RWPE2 (cell line): ENCODE measurements at regions not wholly inside any gene's neighbourhood (a gene's known extent, or its start where the extent isn't known, plus 50 kb on each side); places are given as distances from the start of the nearest gene placed in this dataset.

Source experiments
- ATAC-seq: fragments of 200-7000 bp; cut with Tn5 transposase; 3 replicates; pipeline ENCODE4 v1.9.1; 2021; ENCODE audit warnings: low read depth
- DNase-seq: peaks from one replicate; pipeline ENCODE4 v3.0.0-alpha.2; 2020; ENCODE audit warnings: low spot score
- H3K27ac ChIP-seq: fragments of 450-650 bp; 2 replicates; pipeline ENCODE4 v1.5.1; 2017; ENCODE audit warnings: mild to moderate bottlenecking; ENCODE audit not compliant: poor library complexity, severe bottlenecking
- H3K27me3 ChIP-seq: fragments of 250-450 bp; sonication (Bioruptor Pico); 2 replicates; pipeline ENCODE4 v1.5.1; 2021; ENCODE audit warnings: mild to moderate bottlenecking, moderate library complexity; ENCODE audit not compliant: insufficient read depth, poor library complexity, severe bottlenecking
- H3K36me3 ChIP-seq: fragments of 250-450 bp; sonication (Bioruptor Pico); 2 replicates; pipeline ENCODE4 v1.5.1; 2020; ENCODE audit warnings: low read depth, mild to moderate bottlenecking, moderate library complexity
- H3K4me1 ChIP-seq: fragments of 250-450 bp; sonication (Bioruptor Pico); 2 replicates; pipeline ENCODE4 v1.5.1; 2021; ENCODE audit warnings: mild to moderate bottlenecking, moderate library complexity; ENCODE audit not compliant: insufficient read depth, poor library complexity, severe bottlenecking
- H3K4me3 ChIP-seq: fragments of 250-450 bp; sonication (Bioruptor Pico); 2 replicates; pipeline ENCODE4 v1.5.1; 2021; ENCODE audit warnings: mild to moderate bottlenecking, moderate library complexity; ENCODE audit not compliant: severe bottlenecking
- H3K9me3 ChIP-seq: fragments of 250-450 bp; sonication (Bioruptor Pico); 2 replicates; pipeline ENCODE4 v1.5.1; 2021; ENCODE audit warnings: mild to moderate bottlenecking, moderate library complexity; ENCODE audit not compliant: severe bottlenecking
- TF ChIP-seq, protein P1 (sequence below): fragments of 450-650 bp; IDR thresholded peaks from one replicate; pipeline ENCODE4 v1.5.1; 2017; ENCODE audit warnings: mild to moderate bottlenecking, moderate library complexity; ENCODE audit not compliant: poor library complexity, severe bottlenecking

- TF ChIP-seq, protein P1, sequence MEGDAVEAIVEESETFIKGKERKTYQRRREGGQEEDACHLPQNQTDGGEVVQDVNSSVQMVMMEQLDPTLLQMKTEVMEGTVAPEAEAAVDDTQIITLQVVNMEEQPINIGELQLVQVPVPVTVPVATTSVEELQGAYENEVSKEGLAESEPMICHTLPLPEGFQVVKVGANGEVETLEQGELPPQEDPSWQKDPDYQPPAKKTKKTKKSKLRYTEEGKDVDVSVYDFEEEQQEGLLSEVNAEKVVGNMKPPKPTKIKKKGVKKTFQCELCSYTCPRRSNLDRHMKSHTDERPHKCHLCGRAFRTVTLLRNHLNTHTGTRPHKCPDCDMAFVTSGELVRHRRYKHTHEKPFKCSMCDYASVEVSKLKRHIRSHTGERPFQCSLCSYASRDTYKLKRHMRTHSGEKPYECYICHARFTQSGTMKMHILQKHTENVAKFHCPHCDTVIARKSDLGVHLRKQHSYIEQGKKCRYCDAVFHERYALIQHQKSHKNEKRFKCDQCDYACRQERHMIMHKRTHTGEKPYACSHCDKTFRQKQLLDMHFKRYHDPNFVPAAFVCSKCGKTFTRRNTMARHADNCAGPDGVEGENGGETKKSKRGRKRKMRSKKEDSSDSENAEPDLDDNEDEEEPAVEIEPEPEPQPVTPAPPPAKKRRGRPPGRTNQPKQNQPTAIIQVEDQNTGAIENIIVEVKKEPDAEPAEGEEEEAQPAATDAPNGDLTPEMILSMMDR = no peak
- ATAC-seq (no peak), DNase-seq (no peak)
- H3K36me3 ChIP-seq = no peaks in the 10 kb centered on the region
- no peaks in the 10 kb centered on the region for H3K27me3 ChIP-seq
- H3K4me3 ChIP-seq = no peak overlapping the region
- H3K9me3 ChIP-seq = no peaks in the 10 kb centered on the region
- no peaks in the 10 kb centered on the region for H3K4me1 ChIP-seq
- H3K27ac ChIP-seq = no peak overlapping the region
Measured at GRCh38 chr6:74567281-74567922, 638.5 kb downstream of the COL12A1 start.

DNA sequence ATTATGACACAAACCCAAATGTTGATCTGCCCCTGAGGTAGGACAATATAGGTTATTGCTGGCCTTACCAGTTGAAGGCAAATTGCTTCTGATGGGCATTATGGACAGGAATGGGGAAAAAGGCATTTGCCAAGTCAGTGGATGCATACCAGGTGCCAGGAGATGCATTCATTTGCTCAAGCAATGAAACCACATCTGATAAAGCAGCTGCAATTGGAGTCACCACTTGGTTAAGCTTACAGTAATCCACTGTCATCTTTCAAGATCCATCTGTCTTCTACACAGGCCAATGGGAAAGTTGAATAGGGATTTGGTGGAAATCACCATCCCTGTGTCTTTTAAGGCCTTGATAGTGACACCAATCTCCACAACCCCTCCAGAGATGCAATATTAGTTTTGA is 648.6 kb downstream of the COL12A1 start:
- Histone ChIP-seq H3K4me3 (no peak overlapping the region), H3K27me3 (no peaks in the 10 kb centered on the region), H3K36me3 (no peaks in the 10 kb centered on the region), H3K27ac (no peak overlapping the region), H3K9me3 (no peaks in the 10 kb centered on the region), H3K4me1 (no peaks in the 10 kb centered on the region)
- TF ChIP-seq, protein P1 = no peak
- ATAC-seq (no peak), DNase-seq (no peak)

- Histone ChIP-seq H3K9me3 (no peaks in the 10 kb centered on the region), H3K4me1 (no peaks in the 10 kb centered on the region), H3K27me3 (no peaks in the 10 kb centered on the region), H3K27ac (no peak overlapping the region), H3K36me3 (no peaks in the 10 kb centered on the region), H3K4me3 (no peak overlapping the region)
- TF ChIP-seq, protein P1 = no peak
- DNase-seq (no peak), ATAC-seq (no peak)
Measured at GRCh38 chr6:74554041-74554440, 651.8 kb downstream of the COL12A1 start.

GRCh38 chr6:74551896-74552295 is 654.0 kb downstream of the COL12A1 start:
- H3K27me3 ChIP-seq = no peaks in the 10 kb centered on the region
- no peaks in the 10 kb centered on the region for H3K4me1 ChIP-seq
- TF ChIP-seq, protein P1 = no peak
- no peak overlapping the region for H3K4me3 ChIP-seq
- H3K36me3 ChIP-seq = no peaks in the 10 kb centered on the region
- DNase-seq (no peak), ATAC-seq (no peak; the same call in 2 of the 3 replicates)
- H3K9me3 ChIP-seq = no peaks in the 10 kb centered on the region
- H3K27ac ChIP-seq = no peak overlapping the region

DNA sequence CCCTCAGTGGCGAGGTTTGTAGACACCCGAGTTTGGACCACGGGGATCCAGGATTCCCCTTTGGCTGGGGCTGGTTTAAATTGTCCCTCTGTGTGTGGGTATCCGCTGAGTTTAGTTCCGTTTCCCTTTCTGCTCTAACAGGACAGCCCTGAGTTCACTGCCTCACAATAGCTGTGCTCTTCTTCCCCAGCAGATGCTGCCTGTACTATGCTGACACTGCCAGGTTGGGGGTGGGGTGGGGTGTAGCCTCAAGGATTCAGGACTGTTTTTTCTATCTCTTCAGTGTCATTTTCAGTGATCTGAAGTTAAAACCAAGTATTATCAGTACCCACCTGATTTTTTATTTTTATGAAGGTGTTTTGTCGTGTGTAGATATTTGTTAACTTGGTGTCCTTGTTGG is 655.0 kb downstream of the COL12A1 start:
- Histone ChIP-seq H3K27me3 (no peaks in the 10 kb centered on the region), H3K27ac (no peak overlapping the region), H3K36me3 (no peaks in the 10 kb centered on the region), H3K4me1 (no peaks in the 10 kb centered on the region), H3K4me3 (no peak overlapping the region), H3K9me3 (no peaks in the 10 kb centered on the region)
- no peak for DNase-seq
- ATAC-seq = no peak
- TF ChIP-seq, protein P1 = no peak
